MCF 10A (cell line): ENCODE measurements at regions not wholly inside any gene's neighbourhood (a gene's known extent, or its start where the extent isn't known, plus 50 kb on each side); places are given as distances from the start of the nearest gene placed in this dataset.

Experiments
- BruUV-seq: library from RNA; stranded (reverse); fragments of 400-500 nt; replicated peaks from 2 replicates; lab custom pipeline; 2021; lab: Mats Ljungman, UMichigan
- CTCF ChIA-PET: fragments of 300-600 bp; sonication (Branson Sonifier 250); formaldehyde crosslinking; extraction: SDS; loops from one replicate; lab custom pipeline; 2021; ENCODE audit warnings: antibody characterized with exemption, inconsistent platforms; lab: Yijun Ruan, JAX
- POLR2A ChIA-PET: fragments of 300-600, 350-650 bp; sonication (Branson Sonifier 250); formaldehyde crosslinking; extraction: SDS; loops from one replicate; lab custom pipeline; 2020; ENCODE audit warnings: antibody characterized with exemption, inconsistent platforms; lab: Yijun Ruan, JAX
- DNase-seq: peaks from one replicate; pipeline ENCODE4 v3.0.0-alpha.2; 2018; ENCODE audit not compliant: unreplicated experiment
- H3K27ac Mint-ChIP-seq: one replicate; pipeline ENCODE4 v1.8.0; 2022; ENCODE audit warnings: mild to moderate bottlenecking, low read depth, mixed read lengths; ENCODE audit not compliant: unreplicated experiment
- H3K27me3 Mint-ChIP-seq: one replicate; pipeline ENCODE4 v1.8.0; 2022; ENCODE audit warnings: mixed read lengths; ENCODE audit not compliant: insufficient read depth, unreplicated experiment
- H3K36me3 Mint-ChIP-seq: one replicate; pipeline ENCODE4 v1.8.0; 2022; ENCODE audit warnings: mild to moderate bottlenecking, moderate library complexity, mixed read lengths; ENCODE audit not compliant: insufficient read depth, unreplicated experiment
- H3K4me1 Mint-ChIP-seq: one replicate; pipeline ENCODE4 v1.8.0; 2022; ENCODE audit warnings: mixed read lengths; ENCODE audit not compliant: insufficient read depth, unreplicated experiment
- H3K4me3 Mint-ChIP-seq: one replicate; pipeline ENCODE4 v1.8.0; 2022; ENCODE audit warnings: mild to moderate bottlenecking, moderate library complexity, mixed read lengths; ENCODE audit not compliant: unreplicated experiment
- H3K9me3 Mint-ChIP-seq: one replicate; pipeline ENCODE4 v1.8.0; 2022; ENCODE audit warnings: mixed read lengths; ENCODE audit not compliant: unreplicated experiment
- CTCF ChIP-seq: fragments of 200-600 bp; IDR thresholded peaks from one replicate; pipeline ENCODE4 v1.8.0; 2022; ENCODE audit warnings: antibody characterized with exemption, mild to moderate bottlenecking; ENCODE audit not compliant: unreplicated experiment
- intact Hi-C: fragments of 100-400 bp; cut with micrococcal nuclease; formaldehyde crosslinking; loops from 2 replicates; pipeline ENCODE4 v1.14.1; 2022

- CTCF ChIA-PET, result interaction anchor here (0.6 to 1.2 kb wide), 3 partner anchors 10 to 603 kb away, joined by 3 to 4 read pairs (median 4); no protein-coding TSS in a partner anchor
- no peaks in the 10 kb centered on the region for H3K36me3 Mint-ChIP-seq
- BruUV-seq, result no TSS peak
- H3K4me3 Mint-ChIP-seq, result no peak overlapping the region
- no peak overlapping the region for H3K27ac Mint-ChIP-seq
- no peak for DNase-seq
- no peaks in the 10 kb centered on the region for H3K9me3 Mint-ChIP-seq
- H3K4me1 Mint-ChIP-seq, result no peaks in the 10 kb centered on the region
- no peaks in the 10 kb centered on the region for H3K27me3 Mint-ChIP-seq
- intact Hi-C loops, result no loop called here
- POLR2A ChIA-PET, result interaction anchor here (0.6 kb wide), 1 partner anchor 209 kb away, joined by 3 read pairs; no protein-coding TSS in a partner anchor
- TF ChIP-seq CTCF, result no peak
Measured at GRCh38 chr2:150228936-150229335, 258.5 kb downstream of the RND3 start.

GRCh38 chr2:150225030-150225429, 262.4 kb downstream of the RND3 start:
- DNase-seq, result no peak
- intact Hi-C loops, result no loop called here
- ChIA-PET POLR2A (interaction anchor here (0.6 kb wide), 1 partner anchor 688 kb away, joined by 3 read pairs; no protein-coding TSS in a partner anchor), CTCF (interaction anchor here (0.8 kb wide), 1 partner anchor 41 kb away, joined by 3 read pairs; no protein-coding TSS in a partner anchor)
- no peak overlapping the region for H3K4me3 Mint-ChIP-seq
- no peaks in the 10 kb centered on the region for H3K27me3 Mint-ChIP-seq
- no peaks in the 10 kb centered on the region for H3K36me3 Mint-ChIP-seq
- no peaks in the 10 kb centered on the region for H3K4me1 Mint-ChIP-seq
- BruUV-seq, result no TSS peak
- TF ChIP-seq CTCF, result no peak
- H3K9me3 Mint-ChIP-seq, result no peaks in the 10 kb centered on the region
- no peak overlapping the region for H3K27ac Mint-ChIP-seq

- ChIA-PET CTCF (interaction anchor here (0.5 to 0.8 kb wide), 3 partner anchors 40 to 269 kb away, joined by 3 read pairs; no protein-coding TSS in a partner anchor), POLR2A (interaction anchor here (0.6 kb wide), 1 partner anchor 688 kb away, joined by 3 read pairs; no protein-coding TSS in a partner anchor)
- TF ChIP-seq CTCF, result no peak
- no TSS peak for BruUV-seq
- intact Hi-C loops, result no loop called here
- Mint-ChIP-seq H3K27ac (no peak overlapping the region), H3K36me3 (no peaks in the 10 kb centered on the region), H3K9me3 (no peaks in the 10 kb centered on the region), H3K4me3 (no peak overlapping the region), H3K4me1 (no peaks in the 10 kb centered on the region), H3K27me3 (no peaks in the 10 kb centered on the region)
- DNase-seq, result no peak
Measured at GRCh38 chr2:150224321-150224720, 263.1 kb downstream of the RND3 start.

GRCh38 chr2:150222942-150223341, 264.5 kb downstream of the RND3 start:
- DNase-seq, result no peak
- Mint-ChIP-seq H3K27ac (no peak overlapping the region), H3K27me3 (no peaks in the 10 kb centered on the region), H3K36me3 (no peaks in the 10 kb centered on the region), H3K4me3 (no peak overlapping the region), H3K4me1 (no peaks in the 10 kb centered on the region), H3K9me3 (no peaks in the 10 kb centered on the region)
- intact Hi-C loops, result no loop called here
- no TSS peak for BruUV-seq
- POLR2A ChIA-PET, result interaction anchor here (0.7 kb wide), 1 partner anchor 33 kb away, joined by 3 read pairs; no protein-coding TSS in a partner anchor
- TF ChIP-seq CTCF, result no peak
- CTCF ChIA-PET, result interaction anchor here (0.7 to 1.2 kb wide), 2 partner anchors 14 to 423 kb away, joined by 3 read pairs; no protein-coding TSS in a partner anchor
